ENCODE measurements at regions not wholly inside any gene's neighbourhood (a gene's known extent, or its start where the extent isn't known, plus 50 kb on each side); places are given as distances from the start of the nearest gene placed in this dataset.

GRCh38 chr14:101069228-101069549, 165.7 kb upstream of the RTL1 start (continued):
- TF ChIP-seq CREB1 (CRISPR knock-in tag; IDR thresholded peaks at IDR 0.05; ENCODE audit: low read depth) (no peak), EZH2 (IDR thresholded peaks at IDR 0.05; ENCODE audit: low read depth, unreplicated experiment) (no peak), POLR2AphosphoS5 (IDR thresholded peaks at IDR 0.05; ENCODE audit: low read depth) (no peak), ETS1 (IDR thresholded peaks at IDR 0.05) (no peak), REST (IDR thresholded peaks at IDR 0.05; ENCODE audit: unreplicated experiment) (no peak), ZNF114 (CRISPR knock-in tag; IDR thresholded peaks at IDR 0.05) (no peak)

GRCh38 chr14:101069666-101070362, 166.3 kb upstream of the RTL1 start:
- Mint-ChIP-seq H3K27ac (no peak overlapping the region), H3K4me3 (no peak overlapping the region), H3K27me3 (ENCODE audit: insufficient read depth, low read depth, poor library complexity) (peaks cover 7% of the 10 kb centered on the region), H3K9me3 (peaks cover 11% of the 10 kb centered on the region; the same call in 2 of the 3 replicates), H3K4me1 (peaks cover 18% of the 10 kb centered on the region), H3K36me3 (ENCODE audit: low read depth) (peaks cover 5% of the 10 kb centered on the region; the same call in 1 of the 3 replicates)
- no peak for DNase-seq (ENCODE audit: low spot score)
- Histone ChIP-seq H4K20me1 (replicated peaks; ENCODE audit: insufficient read depth) (no peaks in the 10 kb centered on the region), H3K4me3 (no peak overlapping the region), H3K27ac (ENCODE audit: low read depth) (no peak overlapping the region), H2AFZ (no peak overlapping the region), H3K79me2 (replicated peaks; ENCODE audit: insufficient read depth) (no peaks in the 10 kb centered on the region), H3F3A (replicated peaks; ENCODE audit: low read depth) (no peaks in the 10 kb centered on the region), H3K9me2 (ENCODE audit: insufficient read depth) (no peaks in the 10 kb centered on the region), H3K27me3 (ENCODE audit: insufficient read depth) (no peaks in the 10 kb centered on the region), H3K36me3 (ENCODE audit: insufficient read depth) (no peaks in the 10 kb centered on the region), H3K4me2 (no peak overlapping the region), H3K4me1 (ENCODE audit: insufficient read depth) (peaks cover 17% of the 10 kb centered on the region)
- ATAC-seq = no peak
- TF ChIP-seq POLR2AphosphoS5 (IDR thresholded peaks at IDR 0.05; ENCODE audit: low read depth) = no peak
- no peak for TF ChIP-seq ZNF331 (CRISPR knock-in tag; IDR thresholded peaks at IDR 0.05; ENCODE audit: low read depth)
- no peak for TF ChIP-seq EZH2phosphoT487 (IDR thresholded peaks at IDR 0.05; ENCODE audit: unreplicated experiment)
- no peak for TF ChIP-seq CTCF (conservative IDR thresholded peaks at IDR 0.05; ENCODE audit: low read depth in 2 of 2)
- no peak for TF ChIP-seq CREB1 (CRISPR knock-in tag; IDR thresholded peaks at IDR 0.05; ENCODE audit: low read depth)
- no peak for TF ChIP-seq EZH2 (IDR thresholded peaks at IDR 0.05; ENCODE audit: low read depth, unreplicated experiment)
- no peak for TF ChIP-seq REST (IDR thresholded peaks at IDR 0.05; ENCODE audit: unreplicated experiment)
- TF ChIP-seq ETS1 (IDR thresholded peaks at IDR 0.05) = no peak
- TF ChIP-seq ZNF114 (CRISPR knock-in tag; IDR thresholded peaks at IDR 0.05) = no peak
- no peak for TF ChIP-seq STAT1 (IDR thresholded peaks at IDR 0.05; ENCODE audit: unreplicated experiment)
- TF ChIP-seq NANOG (IDR thresholded peaks at IDR 0.05; ENCODE audit: borderline replicate concordance) = no peak
- TF ChIP-seq JUNB (IDR thresholded peaks at IDR 0.05; ENCODE audit: unreplicated experiment) = no peak
